Skeletal muscle tissue (tissue), 3 donors: ENCODE measurements at regions not wholly inside any gene's neighbourhood (a gene's known extent, or its start where the extent isn't known, plus 50 kb on each side); places are given as distances from the start of the nearest gene placed in this dataset.
"Not testable (repeated sequence)": the region's sequence is repeated elsewhere in the genome, so short reads cannot be mapped to it uniquely, and the experiment has no call there.

ENCODE experiments used
- H3K27ac ChIP-seq: one replicate; pipeline ENCODE4 v1.7.0; 2013; ENCODE audit warnings: mild to moderate bottlenecking, low read depth, low read length, inconsistent platforms
- H3K27me3 ChIP-seq, 3 donors: one replicate each; pipeline ENCODE4 v1.7.0; 2013; ENCODE audit warnings: low read length in 3 of 3; ENCODE audit not compliant: control insufficient read depth in 3 of 3, insufficient read depth in 3 of 3
- H3K36me3 ChIP-seq, 3 donors: one replicate each; pipeline ENCODE4 v1.7.0; 2013; ENCODE audit warnings: low read length in 3 of 3; ENCODE audit not compliant: control insufficient read depth in 3 of 3, insufficient read depth in 3 of 3
- H3K4me1 ChIP-seq, 3 donors: one replicate each; pipeline ENCODE4 v1.7.0; 2013; ENCODE audit warnings: low read length in 3 of 3, mild to moderate bottlenecking in 3 of 3; ENCODE audit not compliant: control insufficient read depth in 3 of 3, insufficient read depth in 3 of 3
- H3K4me3 ChIP-seq, 3 donors: one replicate each; pipeline ENCODE4 v1.7.0; 2013; ENCODE audit warnings: low read length in 3 of 3
- H3K9ac ChIP-seq, 3 donors: one replicate each; pipeline ENCODE4 v1.7.0; 2013; ENCODE audit warnings: low read length in 3 of 3, mild to moderate bottlenecking in 3 of 3, moderate library complexity in 2 of 3, low read depth in 1 of 3
- H3K9me3 ChIP-seq, 3 donors: one replicate each; pipeline ENCODE4 v1.7.0; 2013; ENCODE audit warnings: low read length in 3 of 3; ENCODE audit not compliant: control insufficient read depth in 3 of 3
- donor health status: Osteomylitis.

- not testable (repeated sequence) for H3K9me3 ChIP-seq, H3K27ac ChIP-seq, H3K4me3 ChIP-seq, H3K4me1 ChIP-seq, H3K27me3 ChIP-seq, H3K36me3 ChIP-seq, H3K9ac ChIP-seq
Measured at GRCh38 chr6:30807566-30807965, 63.2 kb upstream of the IER3 start.

- Histone ChIP-seq H3K27me3 (no peaks in the 10 kb centered on the region), H3K4me3 (no peak overlapping the region), H3K9ac (no peak overlapping the region), H3K9me3 (no peaks in the 10 kb centered on the region), H3K27ac (no peak overlapping the region), H3K36me3 (no peaks in the 10 kb centered on the region), H3K4me1 (no peaks in the 10 kb centered on the region)
Measured at GRCh38 chr6:30806581-30807183, 62.3 kb upstream of the IER3 start.

- H3K27me3 ChIP-seq = no peaks in the 10 kb centered on the region
- H3K27ac ChIP-seq = no peak overlapping the region
- H3K9me3 ChIP-seq = no peaks in the 10 kb centered on the region
- H3K9ac ChIP-seq = no peak overlapping the region
- no peak overlapping the region for H3K4me3 ChIP-seq
- H3K36me3 ChIP-seq = no peaks in the 10 kb centered on the region
- no peaks in the 10 kb centered on the region for H3K4me1 ChIP-seq
Measured at GRCh38 chr6:30804333-30804732, 60.0 kb upstream of the IER3 start.

- H3K27ac ChIP-seq = no peak overlapping the region
- H3K36me3 ChIP-seq = no peaks in the 10 kb centered on the region
- no peak overlapping the region for H3K4me3 ChIP-seq
- no peak overlapping the region for H3K9ac ChIP-seq
- no peaks in the 10 kb centered on the region for H3K9me3 ChIP-seq
- no peaks in the 10 kb centered on the region for H3K4me1 ChIP-seq
- no peaks in the 10 kb centered on the region for H3K27me3 ChIP-seq
Measured at GRCh38 chr6:30802731-30803130, 58.4 kb upstream of the IER3 start.

- Histone ChIP-seq H3K27me3 (no peaks in the 10 kb centered on the region), H3K9me3 (no peaks in the 10 kb centered on the region), H3K4me3 (no peak overlapping the region), H3K36me3 (no peaks in the 10 kb centered on the region), H3K27ac (no peak overlapping the region), H3K4me1 (no peaks in the 10 kb centered on the region), H3K9ac (no peak overlapping the region)
Measured at GRCh38 chr6:30801950-30802349, 57.6 kb upstream of the IER3 start.

- no peak overlapping the region for H3K9ac ChIP-seq
- H3K4me1 ChIP-seq = no peaks in the 10 kb centered on the region
- no peaks in the 10 kb centered on the region for H3K36me3 ChIP-seq
- no peaks in the 10 kb centered on the region for H3K27me3 ChIP-seq
- H3K4me3 ChIP-seq = no peak overlapping the region
- H3K27ac ChIP-seq = peak overlapping the region; percentile 18
- H3K9me3 ChIP-seq = no peaks in the 10 kb centered on the region
Measured at GRCh38 chr6:30800871-30801270, 56.5 kb upstream of the IER3 start.

GRCh38 chr6:30799210-30799609 is 54.9 kb upstream of the IER3 start:
- no peak overlapping the region for H3K9ac ChIP-seq
- H3K27ac ChIP-seq = no peak overlapping the region
- H3K9me3 ChIP-seq = no peaks in the 10 kb centered on the region
- no peaks in the 10 kb centered on the region for H3K36me3 ChIP-seq
- no peaks in the 10 kb centered on the region for H3K27me3 ChIP-seq
- H3K4me3 ChIP-seq = no peak overlapping the region
- no peaks in the 10 kb centered on the region for H3K4me1 ChIP-seq

GRCh38 chr6:30798494-30798893 is 54.1 kb upstream of the IER3 start:
- no peaks in the 10 kb centered on the region for H3K36me3 ChIP-seq
- no peak overlapping the region for H3K9ac ChIP-seq
- no peaks in the 10 kb centered on the region for H3K9me3 ChIP-seq
- H3K27ac ChIP-seq = no peak overlapping the region
- no peaks in the 10 kb centered on the region for H3K27me3 ChIP-seq
- H3K4me1 ChIP-seq = peaks cover 0 to 2% (median 0%) of the 10 kb centered on the region in 3 donors
- H3K4me3 ChIP-seq = no peak overlapping the region

GRCh38 chr6:30795549-30796293 is 51.4 kb upstream of the IER3 start:
- H3K36me3 ChIP-seq = no peaks in the 10 kb centered on the region
- H3K9me3 ChIP-seq = no peaks in the 10 kb centered on the region
- no peak overlapping the region for H3K9ac ChIP-seq
- H3K4me3 ChIP-seq = no peak overlapping the region
- H3K4me1 ChIP-seq = peaks cover 0 to 3% (median 0%) of the 10 kb centered on the region in 3 donors
- no peak overlapping the region for H3K27ac ChIP-seq
- H3K27me3 ChIP-seq = no peaks in the 10 kb centered on the region
